Mucosa of descending colon (tissue), 3 donors: ENCODE measurements at regions not wholly inside any gene's neighbourhood (a gene's known extent, or its start where the extent isn't known, plus 50 kb on each side); places are given as distances from the start of the nearest gene placed in this dataset.
"Not testable (repeated sequence)": the region's sequence is repeated elsewhere in the genome, so short reads cannot be mapped to it uniquely, and the experiment has no call there.

Experiments
- ATAC-seq: fragments of 200-7000 bp; cut with Tn5 transposase; one replicate; pipeline ENCODE4 v1.9.1; 2020; ENCODE audit warnings: mild to moderate bottlenecking, moderate library complexity
- DNase-seq, 3 donors: peaks; one replicate each; pipeline ENCODE4 v3.0.0-alpha.2; 2020
- H3K36me3 ChIP-seq: fragments of 200-600 bp; one replicate; pipeline ENCODE4 v1.8.0; 2021; ENCODE audit warnings: low read depth, mild to moderate bottlenecking
- H3K4me1 ChIP-seq: fragments of 200-600 bp; one replicate; pipeline ENCODE4 v1.8.0; 2021; ENCODE audit warnings: low read depth, mild to moderate bottlenecking
- H3K4me3 ChIP-seq: fragments of 200-600 bp; one replicate; pipeline ENCODE4 v1.8.0; 2021; ENCODE audit warnings: mild to moderate bottlenecking
- H3K9me3 ChIP-seq: fragments of 200-600 bp; one replicate; pipeline ENCODE4 v1.8.0; 2021; ENCODE audit warnings: mild to moderate bottlenecking
- intact Hi-C, 2 donors: fragments of 100-400 bp; cut with DNase I in 1 of 2; cut with micrococcal nuclease in 1 of 2; formaldehyde crosslinking; loops; one replicate each; pipeline versions ENCODE4 v1.11.0 to v1.11.1; 2022; cut with DNase I, micrococcal nuclease
- TF ChIP-seq, protein P1 (sequence below): fragments of 200-600 bp; IDR thresholded peaks from one replicate; pipeline ENCODE4 v1.8.0; 2022; ENCODE audit warnings: antibody characterized with exemption, mild to moderate bottlenecking
- donor health status: DM: no; HTN: no; CAD: no; lungs with moderate emphysema.
- donor health status: DM: no; HTN: no; CAD: no.
- donor health status: DM: no; HTN: yes; CAD: no.

DNA sequence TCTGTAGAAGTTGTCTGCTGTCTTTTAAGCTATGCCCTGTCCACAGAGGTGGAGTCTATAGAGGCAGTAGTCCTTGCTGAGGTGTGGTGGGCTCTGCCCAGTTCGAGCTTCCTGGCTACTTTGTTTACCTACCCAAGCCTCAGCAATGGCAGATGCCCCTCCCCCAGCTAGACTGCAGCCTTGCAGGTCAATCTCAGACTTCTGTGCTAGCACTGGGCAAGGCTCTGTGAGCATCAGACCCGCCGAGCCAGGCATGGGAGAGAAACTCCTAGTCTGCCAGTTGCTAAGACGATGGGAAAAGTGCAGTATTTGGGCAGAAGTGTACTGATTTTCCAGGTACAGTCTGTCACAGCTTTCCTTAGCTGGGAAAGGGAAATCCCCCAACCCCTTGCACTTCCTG is 694.1 kb upstream of the CDH6 start:
- Histone ChIP-seq H3K4me3 (no peak overlapping the region), H3K36me3 (no peaks in the 10 kb centered on the region), H3K9me3 (no peaks in the 10 kb centered on the region), H3K4me1 (no peaks in the 10 kb centered on the region)
- ATAC-seq (no peak), DNase-seq (no peak)
- intact Hi-C loops: no loop called here
- TF ChIP-seq, protein P1, sequence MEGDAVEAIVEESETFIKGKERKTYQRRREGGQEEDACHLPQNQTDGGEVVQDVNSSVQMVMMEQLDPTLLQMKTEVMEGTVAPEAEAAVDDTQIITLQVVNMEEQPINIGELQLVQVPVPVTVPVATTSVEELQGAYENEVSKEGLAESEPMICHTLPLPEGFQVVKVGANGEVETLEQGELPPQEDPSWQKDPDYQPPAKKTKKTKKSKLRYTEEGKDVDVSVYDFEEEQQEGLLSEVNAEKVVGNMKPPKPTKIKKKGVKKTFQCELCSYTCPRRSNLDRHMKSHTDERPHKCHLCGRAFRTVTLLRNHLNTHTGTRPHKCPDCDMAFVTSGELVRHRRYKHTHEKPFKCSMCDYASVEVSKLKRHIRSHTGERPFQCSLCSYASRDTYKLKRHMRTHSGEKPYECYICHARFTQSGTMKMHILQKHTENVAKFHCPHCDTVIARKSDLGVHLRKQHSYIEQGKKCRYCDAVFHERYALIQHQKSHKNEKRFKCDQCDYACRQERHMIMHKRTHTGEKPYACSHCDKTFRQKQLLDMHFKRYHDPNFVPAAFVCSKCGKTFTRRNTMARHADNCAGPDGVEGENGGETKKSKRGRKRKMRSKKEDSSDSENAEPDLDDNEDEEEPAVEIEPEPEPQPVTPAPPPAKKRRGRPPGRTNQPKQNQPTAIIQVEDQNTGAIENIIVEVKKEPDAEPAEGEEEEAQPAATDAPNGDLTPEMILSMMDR: no peak

DNA sequence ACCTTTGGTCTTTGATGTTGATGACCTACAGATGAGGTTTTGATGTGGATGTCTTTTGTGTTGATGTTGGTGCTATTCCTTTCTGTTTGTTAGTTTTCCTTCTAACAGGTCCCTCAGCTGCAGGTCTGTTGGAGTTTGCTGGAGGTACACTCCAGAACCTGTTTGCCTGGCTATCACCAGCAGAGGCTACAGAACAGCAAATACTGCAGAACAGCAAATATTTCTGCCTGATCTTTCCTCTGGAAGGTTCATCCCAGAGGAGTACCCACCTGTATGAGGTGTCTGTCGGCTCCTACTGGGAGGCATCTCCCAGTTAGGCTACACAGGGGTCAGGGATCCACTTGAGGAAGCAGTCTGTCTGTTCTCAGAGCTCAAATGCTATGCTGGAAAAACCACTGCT is 694.5 kb upstream of the CDH6 start:
- ATAC-seq: no peak
- no peak for DNase-seq
- Histone ChIP-seq H3K9me3 (no peaks in the 10 kb centered on the region), H3K36me3 (no peaks in the 10 kb centered on the region), H3K4me3 (no peak overlapping the region), H3K4me1 (no peaks in the 10 kb centered on the region)
- TF ChIP-seq, protein P1: no peak
- intact Hi-C loops: no loop called here

DNA sequence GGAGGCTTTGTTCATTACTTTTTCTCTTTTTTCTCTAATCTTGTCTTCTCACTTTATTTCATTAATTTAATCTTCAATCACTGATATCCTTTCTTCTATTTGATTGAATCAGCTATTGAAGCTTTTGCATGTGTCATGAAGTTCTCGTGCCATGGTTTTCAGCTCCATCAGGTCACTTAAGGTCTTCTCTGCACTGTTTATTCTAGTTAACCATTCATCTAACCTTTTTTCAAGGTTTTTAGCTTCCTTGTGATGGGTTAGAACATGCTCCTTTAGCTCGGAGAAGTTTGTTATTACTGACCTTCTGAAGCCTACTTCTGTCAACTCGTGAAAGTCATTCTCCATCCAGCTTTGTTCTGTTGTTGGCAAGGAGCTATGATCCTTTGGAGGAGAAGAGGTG is 695.0 kb upstream of the CDH6 start:
- H3K36me3 ChIP-seq, H3K4me3 ChIP-seq, H3K4me1 ChIP-seq, ATAC-seq, DNase-seq, intact Hi-C loops, H3K9me3 ChIP-seq: not testable (repeated sequence)

DNA sequence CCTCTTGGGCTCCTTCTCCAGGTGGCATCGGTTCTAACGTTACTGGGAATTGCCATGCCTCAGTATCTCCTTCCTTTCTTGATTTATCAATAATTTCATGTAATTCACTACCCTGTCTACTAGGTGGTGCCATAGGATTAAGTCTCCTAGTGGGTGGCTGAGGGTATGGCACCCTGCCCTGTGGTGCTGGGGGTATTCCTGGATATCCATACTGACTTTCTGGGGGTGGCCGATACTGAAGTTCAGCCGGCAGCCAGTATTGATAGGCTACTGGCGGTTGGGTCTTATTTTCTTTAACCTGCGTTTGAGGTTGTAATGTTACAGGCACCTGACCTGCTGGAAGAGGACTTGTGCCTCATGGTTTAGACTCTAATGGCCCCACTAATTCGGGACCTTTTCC is 699.4 kb upstream of the CDH6 start:
- H3K4me1 ChIP-seq, ATAC-seq, H3K4me3 ChIP-seq, DNase-seq, H3K9me3 ChIP-seq, intact Hi-C loops, H3K36me3 ChIP-seq: not testable (repeated sequence)

DNA sequence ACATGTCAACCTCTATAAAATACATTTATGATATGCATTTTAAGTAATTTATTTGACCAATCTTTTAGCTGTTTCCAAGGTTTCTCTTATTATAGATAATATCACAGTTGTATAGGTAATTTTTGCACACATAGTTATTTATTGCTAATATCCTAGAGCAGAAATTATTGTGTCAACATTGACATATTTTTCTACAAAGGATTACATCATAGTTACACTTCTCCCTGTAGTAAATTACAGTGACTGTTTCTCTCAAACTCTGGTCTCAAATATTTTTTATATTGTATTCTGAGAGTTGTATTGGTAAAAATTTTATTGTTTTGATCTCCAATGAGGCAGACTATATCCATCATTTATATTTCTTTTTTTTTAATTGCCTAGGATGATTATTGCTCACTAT is 714.4 kb upstream of the CDH6 start:
- intact Hi-C loops: no loop called here
- no peak for ATAC-seq
- no peak for DNase-seq
- H3K4me3 ChIP-seq: no peak overlapping the region
- TF ChIP-seq, protein P1: no peak
- H3K36me3 ChIP-seq: no peaks in the 10 kb centered on the region
- H3K9me3 ChIP-seq: peaks cover 21% of the 10 kb centered on the region
- H3K4me1 ChIP-seq: no peaks in the 10 kb centered on the region

DNA sequence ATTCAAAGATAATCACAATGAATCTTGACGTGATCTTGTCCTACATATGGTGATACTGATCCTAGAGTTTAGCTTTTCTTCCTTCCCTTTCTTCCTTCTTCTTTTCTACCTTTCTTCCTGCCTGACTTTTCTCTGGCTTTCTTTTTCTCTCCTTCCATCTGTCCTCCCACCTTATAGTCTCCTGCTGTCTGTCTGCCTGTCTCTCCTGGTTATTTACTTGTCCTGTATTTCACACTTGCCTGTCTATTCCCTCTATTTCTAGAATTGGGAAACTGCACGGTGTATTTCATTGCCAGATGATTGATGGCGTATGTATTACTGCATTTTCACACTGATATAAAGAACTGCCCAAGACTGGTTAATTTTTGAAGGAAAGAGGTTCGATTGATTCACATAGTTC is 718.1 kb upstream of the CDH6 start:
- Histone ChIP-seq H3K36me3 (no peaks in the 10 kb centered on the region), H3K4me1 (no peaks in the 10 kb centered on the region), H3K9me3 (peaks cover 17% of the 10 kb centered on the region), H3K4me3 (no peak overlapping the region)
- ATAC-seq (no peak), DNase-seq (no peak)
- TF ChIP-seq, protein P1: no peak
- intact Hi-C loops: no loop called here

DNA sequence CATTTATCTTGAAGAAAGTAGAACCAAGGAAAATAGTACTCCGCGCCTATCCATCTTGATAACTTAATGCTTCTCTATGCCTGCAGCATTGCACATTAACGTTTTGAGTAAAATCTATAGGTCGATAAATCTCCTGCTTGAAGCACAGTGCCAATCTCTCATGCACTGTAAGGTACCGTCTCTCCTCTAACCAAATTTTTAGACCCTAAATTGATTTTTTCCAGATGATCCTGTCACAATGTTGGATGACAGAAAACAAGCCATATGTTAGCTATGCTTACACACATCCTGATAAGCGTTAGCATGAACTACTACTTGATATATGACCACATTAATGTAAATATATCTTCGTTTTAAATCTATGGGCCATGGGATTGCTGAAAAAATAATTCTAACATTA is 723.8 kb upstream of the CDH6 start:
- intact Hi-C loops: no loop called here
- H3K36me3 ChIP-seq: no peaks in the 10 kb centered on the region
- TF ChIP-seq, protein P1: no peak
- no peak for ATAC-seq
- H3K4me3 ChIP-seq: no peak overlapping the region
- H3K4me1 ChIP-seq: no peaks in the 10 kb centered on the region
- no peaks in the 10 kb centered on the region for H3K9me3 ChIP-seq
- no peak for DNase-seq
